Retina (tissue), 1 donor: ENCODE measurements at regions not wholly inside any gene's neighbourhood (a gene's known extent, or its start where the extent isn't known, plus 50 kb on each side); places are given as distances from the start of the nearest gene placed in this dataset.
"Not testable (repeated sequence)": the region's sequence is repeated elsewhere in the genome, so short reads cannot be mapped to it uniquely, and the experiment has no call there.

Experiments
- DNase-seq: peaks from one replicate; pipeline ENCODE4 v3.0.0-alpha.2; 2016

- no peak for DNase-seq
Observed at GRCh38 chr15:67945951-67946700, 106.3 kb upstream of the RNU6-1 start.

- no peak for DNase-seq
Observed at GRCh38 chr15:67946701-67947100, 106.9 kb upstream of the RNU6-1 start.

GRCh38 chr15:67947254-67948039 lies 106.7 kb upstream of the PIAS1 start:
- DNase-seq = no peak

GRCh38 chr15:67948215-67948614 lies 105.9 kb upstream of the PIAS1 start:
- DNase-seq = no peak

- not testable (repeated sequence) for DNase-seq
Observed at GRCh38 chr15:67951187-67951586, 102.9 kb upstream of the PIAS1 start.

- DNase-seq = no peak
Observed at GRCh38 chr15:67953299-67953698, 100.8 kb upstream of the PIAS1 start.

- no peak for DNase-seq
Observed at GRCh38 chr15:67955252-67955651, 98.9 kb upstream of the PIAS1 start.

- no peak for DNase-seq
Observed at GRCh38 chr15:67957435-67958132, 96.5 kb upstream of the PIAS1 start.

- DNase-seq = peak; percentile 93
Observed at GRCh38 chr15:67967871-67968431, 86.2 kb upstream of the PIAS1 start.

- no peak for DNase-seq
Observed at GRCh38 chr15:67968564-67968963, 85.6 kb upstream of the PIAS1 start.

GRCh38 chr15:67968966-67969365 lies 85.1 kb upstream of the PIAS1 start:
- DNase-seq = peak; percentile 9

- no peak for DNase-seq
Observed at GRCh38 chr15:67969892-67970291, 84.2 kb upstream of the PIAS1 start.

- DNase-seq = no peak
Observed at GRCh38 chr15:67972377-67972776, 81.7 kb upstream of the PIAS1 start.

- no peak for DNase-seq
Observed at GRCh38 chr15:67973846-67974245, 80.3 kb upstream of the PIAS1 start.

- no peak for DNase-seq
Observed at GRCh38 chr15:67976506-67977073, 77.5 kb upstream of the PIAS1 start.

- no peak for DNase-seq
Observed at GRCh38 chr15:67977414-67978089, 76.6 kb upstream of the PIAS1 start.

- no peak for DNase-seq
Observed at GRCh38 chr15:67979281-67979680, 74.8 kb upstream of the PIAS1 start.

GRCh38 chr15:67980171-67980570 lies 73.9 kb upstream of the PIAS1 start:
- no peak for DNase-seq

- no peak for DNase-seq
Observed at GRCh38 chr15:67980773-67981685, 73.1 kb upstream of the PIAS1 start.

- DNase-seq = no peak
Observed at GRCh38 chr15:67981848-67982247, 72.3 kb upstream of the PIAS1 start.

GRCh38 chr15:67991706-67992105 lies 62.4 kb upstream of the PIAS1 start:
- no peak for DNase-seq
